HEK293 (cell line): ENCODE measurements at regions not wholly inside any gene's neighbourhood (a gene's known extent, or its start where the extent isn't known, plus 50 kb on each side); places are given as distances from the start of the nearest gene placed in this dataset.

Experiments
- CTCF ChIA-PET: fragments of 350-600 bp; formaldehyde crosslinking; extraction: SDS; loops from one replicate; lab custom pipeline; 2021; ENCODE audit warnings: antibody characterized with exemption; lab: Yijun Ruan, JAX
- POLR2A ChIA-PET: fragments of 300-600 bp; formaldehyde crosslinking; extraction: SDS; loops from one replicate; lab custom pipeline; 2020; ENCODE audit warnings: antibody characterized with exemption, inconsistent platforms; lab: Yijun Ruan, JAX
- H3K27ac ChIP-seq: fragments of 200-500 bp; sonication (Bioruptor generic); 2 replicates; pipeline ENCODE4 v1.5.1; 2014; ENCODE audit warnings: low read depth, low read length, control low read depth, inconsistent platforms; ENCODE audit errors: extremely low read depth
- H3K36me3 ChIP-seq, 2 experiments: fragments of 200-500 bp in 1 of 2; sonication (Bioruptor generic) in 1 of 2; 1 replicate in 1 of 2; 2 replicates in 1 of 2; pipeline ENCODE4 v1.5.1; 2014 to 2017; ENCODE audit warnings: inconsistent platforms in 2 of 2, low read length in 2 of 2; ENCODE audit not compliant: control insufficient read depth in 2 of 2, insufficient read depth in 1 of 2
- H3K4me1 ChIP-seq: fragments of 200-500 bp; sonication (Bioruptor generic); 2 replicates; pipeline ENCODE4 v1.5.1; 2014; ENCODE audit warnings: mild to moderate bottlenecking, low read length, inconsistent platforms; ENCODE audit not compliant: control insufficient read depth, insufficient read depth
- H3K4me3 ChIP-seq: 2 replicates; pipeline ENCODE4 v1.5.1; 2011; ENCODE audit warnings: low read depth, mild to moderate bottlenecking, control low read depth, low read length, moderate library complexity
- H3K9me3 ChIP-seq: fragments of 200-500 bp; sonication (Bioruptor generic); 2 replicates; pipeline ENCODE4 v1.5.1; 2014; ENCODE audit warnings: low read depth, low read length, inconsistent platforms; ENCODE audit not compliant: control insufficient read depth, insufficient read depth
- HOXD13 ChIP-seq: sonication (generic); formaldehyde crosslinking; IDR thresholded peaks from 2 replicates; pipeline ENCODE4 v1.8.0; 2022; ENCODE audit warnings: missing genetic modification reagents, borderline replicate concordance
- OVOL3 ChIP-seq: fragments of 450-650 bp; formaldehyde crosslinking; IDR thresholded peaks from 2 replicates; pipeline ENCODE4 v1.5.1; 2016; ENCODE audit warnings: missing biosample characterization, missing genetic modification characterization
- SCRT2 ChIP-seq: fragments of 450-650 bp; formaldehyde crosslinking; IDR thresholded peaks from 2 replicates; pipeline ENCODE4 v1.5.1; 2016; ENCODE audit warnings: missing biosample characterization, missing genetic modification characterization
- SP2 ChIP-seq: fragments of 450-650 bp; formaldehyde crosslinking; IDR thresholded peaks from 2 replicates; pipeline ENCODE4 v1.5.1; 2016; ENCODE audit warnings: missing biosample characterization, missing genetic modification characterization
- ZBTB6 ChIP-seq: fragments of 450-650 bp; formaldehyde crosslinking; IDR thresholded peaks from 2 replicates; pipeline ENCODE4 v1.5.1; 2017; ENCODE audit warnings: missing biosample characterization, missing genetic modification characterization
- ZBTB8A ChIP-seq: fragments of 450-650 bp; formaldehyde crosslinking; IDR thresholded peaks from 2 replicates; pipeline ENCODE4 v1.5.1; 2016; ENCODE audit warnings: missing biosample characterization, missing genetic modification characterization
- ZNF132 ChIP-seq: fragments of 450-650 bp; formaldehyde crosslinking; IDR thresholded peaks from 2 replicates; pipeline ENCODE4 v1.5.1; 2017; ENCODE audit warnings: missing biosample characterization, missing genetic modification characterization, borderline replicate concordance
- ZNF146 ChIP-seq: fragments of 450-650 bp; formaldehyde crosslinking; IDR thresholded peaks from 2 replicates; pipeline ENCODE4 v1.5.1; 2016; ENCODE audit warnings: missing biosample characterization, missing genetic modification characterization
- ZNF221 ChIP-seq: fragments of 450-650 bp; formaldehyde crosslinking; IDR thresholded peaks from 2 replicates; pipeline ENCODE4 v1.5.1; 2017; ENCODE audit warnings: missing biosample characterization, missing genetic modification characterization, borderline replicate concordance
- ZNF239 ChIP-seq: fragments of 450-650 bp; formaldehyde crosslinking; IDR thresholded peaks from 2 replicates; pipeline ENCODE4 v1.5.1; 2016; ENCODE audit warnings: missing biosample characterization, missing genetic modification characterization
- ZNF394 ChIP-seq: fragments of 450-650 bp; formaldehyde crosslinking; IDR thresholded peaks from 2 replicates; pipeline ENCODE4 v1.5.1; 2016; ENCODE audit warnings: missing biosample characterization, missing genetic modification characterization, mild to moderate bottlenecking, moderate library complexity, borderline replicate concordance
- ZNF473 ChIP-seq: fragments of 450-650 bp; formaldehyde crosslinking; IDR thresholded peaks from 2 replicates; pipeline ENCODE4 v1.5.1; 2017; ENCODE audit warnings: missing biosample characterization, missing genetic modification characterization
- ZNF610 ChIP-seq: fragments of 450-650 bp; formaldehyde crosslinking; IDR thresholded peaks from 2 replicates; pipeline ENCODE4 v1.5.1; 2016; ENCODE audit warnings: missing biosample characterization, missing genetic modification characterization, borderline replicate concordance
- ZNF654 ChIP-seq: fragments of 450-650 bp; formaldehyde crosslinking; IDR thresholded peaks from 2 replicates; pipeline ENCODE4 v1.5.1; 2016; ENCODE audit warnings: low read depth, missing biosample characterization, missing genetic modification characterization
- ZNF664 ChIP-seq: fragments of 450-650 bp; formaldehyde crosslinking; IDR thresholded peaks from 2 replicates; pipeline ENCODE4 v1.5.1; 2016; ENCODE audit warnings: missing biosample characterization, missing genetic modification characterization
- ZXDB ChIP-seq: fragments of 450-650 bp; formaldehyde crosslinking; IDR thresholded peaks from 2 replicates; pipeline ENCODE4 v1.5.1; 2016; ENCODE audit warnings: missing biosample characterization, missing genetic modification characterization
- TF ChIP-seq, protein P1 (sequence below): fragments of 450-650 bp; formaldehyde crosslinking; IDR thresholded peaks from 2 replicates; pipeline ENCODE4 v1.5.1; 2016; ENCODE audit warnings: missing biosample characterization, missing genetic modification characterization
- TF ChIP-seq, protein P2 (sequence below): fragments of 450-650 bp; formaldehyde crosslinking; IDR thresholded peaks from 2 replicates; pipeline ENCODE4 v1.5.1; 2016; ENCODE audit warnings: missing biosample characterization, missing genetic modification characterization
- TF ChIP-seq, protein P3 (sequence below): fragments of 450-650 bp; formaldehyde crosslinking; IDR thresholded peaks from 2 replicates; pipeline ENCODE4 v1.5.1; 2016; ENCODE audit warnings: missing biosample characterization, missing genetic modification characterization
- TF ChIP-seq, protein P4 (sequence below): fragments of 450-650 bp; formaldehyde crosslinking; IDR thresholded peaks from 2 replicates; pipeline ENCODE4 v1.5.1; 2017; ENCODE audit warnings: missing biosample characterization, missing genetic modification characterization
- TF ChIP-seq, protein P5 (sequence below): fragments of 450-650 bp; formaldehyde crosslinking; IDR thresholded peaks from 2 replicates; pipeline ENCODE4 v1.5.1; 2016; ENCODE audit warnings: missing biosample characterization, missing genetic modification characterization

- Histone ChIP-seq H3K36me3 (no peaks in the 10 kb centered on the region), H3K27ac (no peak overlapping the region), H3K4me1 (no peaks in the 10 kb centered on the region), H3K4me3 (no peak overlapping the region), H3K9me3 (no peaks in the 10 kb centered on the region)
- CTCF ChIA-PET: no interaction called here
- TF ChIP-seq ZNF610 (tag by site-specific recombination): no peak
- no peak for TF ChIP-seq ZNF664 (tag by site-specific recombination)
- no peak for TF ChIP-seq HOXD13 (CRISPR knock-in tag)
- no peak for TF ChIP-seq ZNF394 (tag by site-specific recombination)
- no peak for TF ChIP-seq ZBTB6 (tag by site-specific recombination)
- no peak for TF ChIP-seq OVOL3
- TF ChIP-seq ZNF132: no peak
- TF ChIP-seq, protein P1, sequence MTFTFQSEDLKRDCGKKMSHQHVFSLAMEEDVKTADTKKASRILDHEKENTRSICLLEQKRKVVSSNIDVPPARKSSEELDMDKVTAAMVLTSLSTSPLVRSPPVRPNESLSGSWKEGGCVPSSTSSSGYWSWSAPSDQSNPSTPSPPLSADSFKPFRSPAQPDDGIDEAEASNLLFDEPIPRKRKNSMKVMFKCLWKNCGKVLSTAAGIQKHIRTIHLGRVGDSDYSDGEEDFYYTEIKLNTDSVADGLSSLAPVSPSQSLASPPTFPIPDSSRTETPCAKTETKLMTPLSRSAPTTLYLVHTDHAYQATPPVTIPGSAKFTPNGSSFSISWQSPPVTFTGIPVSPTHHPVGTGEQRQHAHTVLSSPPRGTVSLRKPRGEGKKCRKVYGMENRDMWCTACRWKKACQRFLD: no peak
- TF ChIP-seq, protein P2, sequence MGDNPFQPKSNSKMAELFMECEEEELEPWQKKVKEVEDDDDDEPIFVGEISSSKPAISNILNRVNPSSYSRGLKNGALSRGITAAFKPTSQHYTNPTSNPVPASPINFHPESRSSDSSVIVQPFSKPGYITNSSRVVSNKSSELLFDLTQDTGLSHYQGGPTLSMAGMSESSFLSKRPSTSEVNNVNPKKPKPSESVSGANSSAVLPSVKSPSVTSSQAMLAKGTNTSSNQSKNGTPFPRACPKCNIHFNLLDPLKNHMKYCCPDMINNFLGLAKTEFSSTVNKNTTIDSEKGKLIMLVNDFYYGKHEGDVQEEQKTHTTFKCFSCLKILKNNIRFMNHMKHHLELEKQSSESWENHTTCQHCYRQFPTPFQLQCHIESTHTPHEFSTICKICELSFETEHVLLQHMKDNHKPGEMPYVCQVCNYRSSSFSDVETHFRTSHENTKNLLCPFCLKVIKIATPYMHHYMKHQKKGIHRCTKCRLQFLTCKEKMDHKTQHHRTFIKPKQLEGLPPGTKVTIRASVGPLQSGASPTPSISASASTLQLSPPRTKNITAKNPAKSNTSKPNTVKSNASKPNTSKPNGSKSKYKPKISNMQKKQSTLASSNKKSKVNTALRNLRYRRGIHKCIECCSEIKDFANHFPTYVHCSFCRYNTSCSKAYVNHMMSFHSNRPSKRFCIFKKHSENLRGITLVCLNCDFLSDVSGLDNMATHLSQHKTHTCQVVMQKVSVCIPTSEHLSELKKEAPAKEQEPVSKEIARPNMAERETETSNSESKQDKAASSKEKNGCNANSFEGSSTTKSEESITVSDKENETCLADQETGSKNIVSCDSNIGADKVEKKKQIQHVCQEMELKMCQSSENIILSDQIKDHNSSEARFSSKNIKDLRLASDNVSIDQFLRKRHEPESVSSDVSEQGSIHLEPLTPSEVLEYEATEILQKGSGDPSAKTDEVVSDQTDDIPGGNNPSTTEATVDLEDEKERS (tag by site-specific recombination): no peak
- POLR2A ChIA-PET: no interaction called here
Measured at GRCh38 chr4:138953961-138954371, 61.6 kb upstream of the NOCT start.

- no peaks in the 10 kb centered on the region for H3K9me3 ChIP-seq
- no peak overlapping the region for H3K27ac ChIP-seq
- H3K4me3 ChIP-seq: no peak overlapping the region
- ChIA-PET CTCF (interaction anchor here (1.2 kb wide), 1 partner anchor 78 kb away, joined by 3 read pairs; no protein-coding TSS in a partner anchor), POLR2A (no interaction called here)
- TF ChIP-seq ZXDB (tag by site-specific recombination) (no peak), ZNF239 (tag by site-specific recombination) (no peak), HOXD13 (CRISPR knock-in tag) (no peak), ZNF654 (no peak), ZBTB8A (tag by site-specific recombination) (no peak), ZNF473 (tag by site-specific recombination) (no peak), ZNF221 (no peak), SCRT2 (no peak), ZNF146 (tag by site-specific recombination) (no peak), SP2 (tag by site-specific recombination) (no peak)
- TF ChIP-seq, protein P3, sequence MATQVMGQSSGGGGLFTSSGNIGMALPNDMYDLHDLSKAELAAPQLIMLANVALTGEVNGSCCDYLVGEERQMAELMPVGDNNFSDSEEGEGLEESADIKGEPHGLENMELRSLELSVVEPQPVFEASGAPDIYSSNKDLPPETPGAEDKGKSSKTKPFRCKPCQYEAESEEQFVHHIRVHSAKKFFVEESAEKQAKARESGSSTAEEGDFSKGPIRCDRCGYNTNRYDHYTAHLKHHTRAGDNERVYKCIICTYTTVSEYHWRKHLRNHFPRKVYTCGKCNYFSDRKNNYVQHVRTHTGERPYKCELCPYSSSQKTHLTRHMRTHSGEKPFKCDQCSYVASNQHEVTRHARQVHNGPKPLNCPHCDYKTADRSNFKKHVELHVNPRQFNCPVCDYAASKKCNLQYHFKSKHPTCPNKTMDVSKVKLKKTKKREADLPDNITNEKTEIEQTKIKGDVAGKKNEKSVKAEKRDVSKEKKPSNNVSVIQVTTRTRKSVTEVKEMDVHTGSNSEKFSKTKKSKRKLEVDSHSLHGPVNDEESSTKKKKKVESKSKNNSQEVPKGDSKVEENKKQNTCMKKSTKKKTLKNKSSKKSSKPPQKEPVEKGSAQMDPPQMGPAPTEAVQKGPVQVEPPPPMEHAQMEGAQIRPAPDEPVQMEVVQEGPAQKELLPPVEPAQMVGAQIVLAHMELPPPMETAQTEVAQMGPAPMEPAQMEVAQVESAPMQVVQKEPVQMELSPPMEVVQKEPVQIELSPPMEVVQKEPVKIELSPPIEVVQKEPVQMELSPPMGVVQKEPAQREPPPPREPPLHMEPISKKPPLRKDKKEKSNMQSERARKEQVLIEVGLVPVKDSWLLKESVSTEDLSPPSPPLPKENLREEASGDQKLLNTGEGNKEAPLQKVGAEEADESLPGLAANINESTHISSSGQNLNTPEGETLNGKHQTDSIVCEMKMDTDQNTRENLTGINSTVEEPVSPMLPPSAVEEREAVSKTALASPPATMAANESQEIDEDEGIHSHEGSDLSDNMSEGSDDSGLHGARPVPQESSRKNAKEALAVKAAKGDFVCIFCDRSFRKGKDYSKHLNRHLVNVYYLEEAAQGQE: no peak
- TF ChIP-seq, protein P4, sequence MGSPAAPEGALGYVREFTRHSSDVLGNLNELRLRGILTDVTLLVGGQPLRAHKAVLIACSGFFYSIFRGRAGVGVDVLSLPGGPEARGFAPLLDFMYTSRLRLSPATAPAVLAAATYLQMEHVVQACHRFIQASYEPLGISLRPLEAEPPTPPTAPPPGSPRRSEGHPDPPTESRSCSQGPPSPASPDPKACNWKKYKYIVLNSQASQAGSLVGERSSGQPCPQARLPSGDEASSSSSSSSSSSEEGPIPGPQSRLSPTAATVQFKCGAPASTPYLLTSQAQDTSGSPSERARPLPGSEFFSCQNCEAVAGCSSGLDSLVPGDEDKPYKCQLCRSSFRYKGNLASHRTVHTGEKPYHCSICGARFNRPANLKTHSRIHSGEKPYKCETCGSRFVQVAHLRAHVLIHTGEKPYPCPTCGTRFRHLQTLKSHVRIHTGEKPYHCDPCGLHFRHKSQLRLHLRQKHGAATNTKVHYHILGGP (tag by site-specific recombination): no peak
- TF ChIP-seq, protein P5, sequence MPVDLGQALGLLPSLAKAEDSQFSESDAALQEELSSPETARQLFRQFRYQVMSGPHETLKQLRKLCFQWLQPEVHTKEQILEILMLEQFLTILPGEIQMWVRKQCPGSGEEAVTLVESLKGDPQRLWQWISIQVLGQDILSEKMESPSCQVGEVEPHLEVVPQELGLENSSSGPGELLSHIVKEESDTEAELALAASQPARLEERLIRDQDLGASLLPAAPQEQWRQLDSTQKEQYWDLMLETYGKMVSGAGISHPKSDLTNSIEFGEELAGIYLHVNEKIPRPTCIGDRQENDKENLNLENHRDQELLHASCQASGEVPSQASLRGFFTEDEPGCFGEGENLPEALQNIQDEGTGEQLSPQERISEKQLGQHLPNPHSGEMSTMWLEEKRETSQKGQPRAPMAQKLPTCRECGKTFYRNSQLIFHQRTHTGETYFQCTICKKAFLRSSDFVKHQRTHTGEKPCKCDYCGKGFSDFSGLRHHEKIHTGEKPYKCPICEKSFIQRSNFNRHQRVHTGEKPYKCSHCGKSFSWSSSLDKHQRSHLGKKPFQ: no peak
- H3K36me3 ChIP-seq: no peaks in the 10 kb centered on the region
- H3K4me1 ChIP-seq: no peaks in the 10 kb centered on the region
Measured at GRCh38 chr4:138952411-138952810, 63.2 kb upstream of the NOCT start.
